Small intestine (tissue), 7 donors: ENCODE measurements at regions not wholly inside any gene's neighbourhood (a gene's known extent, or its start where the extent isn't known, plus 50 kb on each side); places are given as distances from the start of the nearest gene placed in this dataset.

Experiments used
- DNase-seq, 2 donors: peaks; one replicate each; pipeline versions ENCODE4 v3.0.0 to v3.0.0-alpha.2; 2013
- FAIRE-seq: peaks from 2 replicates; lab custom pipeline; 2012; peaks lifted over from hg19 to GRCh38; lab: Jason Lieb, UNC
- H3K27ac ChIP-seq, 3 donors: one replicate each; pipeline ENCODE4 v1.5.1; 2013; ENCODE audit warnings: low read length in 2 of 3, mild to moderate bottlenecking in 2 of 3, control low read depth in 1 of 3, inconsistent platforms in 1 of 3, low read depth in 1 of 3, moderate library complexity in 1 of 3
- H3K27me3 ChIP-seq, 3 donors: one replicate each; pipeline ENCODE4 v1.6.1; 2013; ENCODE audit warnings: low read length in 3 of 3, inconsistent platforms in 1 of 3; ENCODE audit not compliant: control insufficient read depth in 3 of 3, insufficient read depth in 3 of 3
- H3K36me3 ChIP-seq, 3 donors: one replicate each; pipeline ENCODE4 v1.6.1; 2013; ENCODE audit warnings: low read length in 3 of 3, inconsistent platforms in 1 of 3, low read depth in 1 of 3, mild to moderate bottlenecking in 1 of 3, moderate library complexity in 1 of 3; ENCODE audit not compliant: control insufficient read depth in 3 of 3, insufficient read depth in 2 of 3
- H3K4me1 ChIP-seq, 3 donors: one replicate each; pipeline ENCODE4 v1.6.1; 2013; ENCODE audit warnings: low read length in 2 of 3, inconsistent platforms in 1 of 3, low read depth in 1 of 3, mild to moderate bottlenecking in 1 of 3, moderate library complexity in 1 of 3; ENCODE audit not compliant: control insufficient read depth in 3 of 3, insufficient read depth in 2 of 3
- H3K4me3 ChIP-seq, 3 donors: one replicate each; pipeline ENCODE4 v1.5.1; 2013; ENCODE audit warnings: low read length in 3 of 3, control low read depth in 1 of 3, inconsistent platforms in 1 of 3, low read depth in 1 of 3, mild to moderate bottlenecking in 1 of 3, moderate library complexity in 1 of 3
- H3K9me3 ChIP-seq, 2 donors: one replicate each; pipeline ENCODE4 v1.6.1; 2013; ENCODE audit warnings: low read depth in 1 of 2, low read length in 1 of 2; ENCODE audit not compliant: control insufficient read depth in 2 of 2, insufficient read depth in 1 of 2
- WGBS, 3 donors: extraction: QIAGEN DNeasy Blood & Tissue Kit; methylation state at CpG; one replicate each; pipeline ENCODE4 v1.1.7; 2013; 5-methylcytosine and 5-hydroxymethylcytosine counted together
- donor health status: healthy with polysubstance abuse.
- donor health status: control.
- donor health status: control.
- donor health status: Bipolar disorder and iron deficiency.
- donor health status: healthy.

DNA sequence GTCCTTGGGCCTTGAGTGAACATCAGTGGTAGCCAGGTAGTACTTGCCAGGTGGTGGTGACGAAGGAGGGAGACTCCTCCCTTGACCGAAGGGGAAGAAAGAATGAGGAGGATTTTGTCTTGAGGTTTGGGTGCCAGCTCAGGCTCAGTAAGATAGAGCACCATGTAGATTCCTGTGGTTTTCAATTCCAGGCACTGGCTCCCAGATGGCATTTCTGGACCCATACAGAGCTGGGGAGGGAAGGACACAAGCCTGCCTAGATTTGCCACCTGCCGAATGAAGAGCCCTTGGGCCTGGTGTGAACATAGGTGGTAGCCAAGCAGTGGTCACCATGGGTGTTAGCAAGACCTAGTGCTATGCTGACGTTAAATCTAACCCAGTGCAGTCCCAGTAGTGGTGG lies 108.8 kb upstream of the UBE2E3 start:
- no peak for FAIRE-seq
- H3K4me1 ChIP-seq: no peaks in the 10 kb centered on the region
- peaks cover 0 to 2% (median 0%) of the 10 kb centered on the region in 3 donors for H3K27me3 ChIP-seq
- WGBS, 3 donors: 63 to 68% (median 64%) methylated on average over 4 of the region's 4 CpGs
- H3K36me3 ChIP-seq: no peaks in the 10 kb centered on the region
- peaks cover 0 to 2% of the 10 kb centered on the region in 2 donors for H3K9me3 ChIP-seq
- no peak overlapping the region for H3K4me3 ChIP-seq
- no peak for DNase-seq
- no peak overlapping the region for H3K27ac ChIP-seq

DNA sequence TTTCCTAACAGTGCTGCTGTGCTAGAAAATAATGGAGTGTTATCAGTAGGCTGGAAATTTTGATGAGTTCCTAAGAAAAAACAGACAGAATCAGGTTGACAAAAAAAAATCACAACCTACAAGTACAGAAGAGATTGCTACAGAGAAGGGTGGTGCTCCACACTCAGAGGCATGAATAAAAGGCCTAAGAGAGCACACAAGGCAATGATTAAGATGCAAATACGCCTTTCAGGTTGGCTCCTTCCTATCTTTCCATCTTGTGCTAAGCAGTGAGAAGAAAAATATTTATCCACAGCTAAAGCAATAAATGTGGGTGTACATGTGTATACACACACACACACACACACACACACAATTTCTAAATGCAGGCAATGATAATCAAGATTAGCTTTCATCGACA lies 130.6 kb upstream of the UBE2E3 start:
- no peaks in the 10 kb centered on the region for H3K27me3 ChIP-seq
- H3K9me3 ChIP-seq: no peaks in the 10 kb centered on the region
- no peak overlapping the region for H3K4me3 ChIP-seq
- no peaks in the 10 kb centered on the region for H3K36me3 ChIP-seq
- FAIRE-seq (no peak), DNase-seq (no peak)
- no peaks in the 10 kb centered on the region for H3K4me1 ChIP-seq
- no peak overlapping the region for H3K27ac ChIP-seq
- WGBS, 3 donors: 81 to 84% (median 84%) methylated on average over 2 of the region's 2 CpGs

DNA sequence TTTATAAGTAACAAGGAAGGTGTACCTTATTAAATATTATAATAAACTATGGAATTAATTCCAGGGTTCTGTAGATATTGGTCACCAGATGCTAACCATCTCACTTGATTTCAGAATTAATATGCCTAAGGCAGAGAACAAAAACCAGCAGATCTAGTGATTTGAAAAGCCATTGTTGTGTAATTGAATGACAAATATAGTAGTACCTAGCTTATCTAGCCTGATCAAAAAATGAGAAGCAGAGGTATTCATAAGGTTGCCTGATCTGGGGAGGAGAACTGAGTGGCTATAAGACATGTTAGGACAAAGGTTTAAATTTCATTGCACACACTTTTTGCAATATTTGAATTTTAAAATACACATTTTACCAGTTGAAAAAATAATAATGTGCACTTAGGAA lies 132.0 kb upstream of the UBE2E3 start:
- no peak for FAIRE-seq
- no peaks in the 10 kb centered on the region for H3K36me3 ChIP-seq
- H3K4me3 ChIP-seq: no peak overlapping the region
- H3K9me3 ChIP-seq: no peaks in the 10 kb centered on the region
- no peak for DNase-seq
- no peaks in the 10 kb centered on the region for H3K27me3 ChIP-seq
- H3K4me1 ChIP-seq: no peaks in the 10 kb centered on the region
- H3K27ac ChIP-seq: no peak overlapping the region

DNA sequence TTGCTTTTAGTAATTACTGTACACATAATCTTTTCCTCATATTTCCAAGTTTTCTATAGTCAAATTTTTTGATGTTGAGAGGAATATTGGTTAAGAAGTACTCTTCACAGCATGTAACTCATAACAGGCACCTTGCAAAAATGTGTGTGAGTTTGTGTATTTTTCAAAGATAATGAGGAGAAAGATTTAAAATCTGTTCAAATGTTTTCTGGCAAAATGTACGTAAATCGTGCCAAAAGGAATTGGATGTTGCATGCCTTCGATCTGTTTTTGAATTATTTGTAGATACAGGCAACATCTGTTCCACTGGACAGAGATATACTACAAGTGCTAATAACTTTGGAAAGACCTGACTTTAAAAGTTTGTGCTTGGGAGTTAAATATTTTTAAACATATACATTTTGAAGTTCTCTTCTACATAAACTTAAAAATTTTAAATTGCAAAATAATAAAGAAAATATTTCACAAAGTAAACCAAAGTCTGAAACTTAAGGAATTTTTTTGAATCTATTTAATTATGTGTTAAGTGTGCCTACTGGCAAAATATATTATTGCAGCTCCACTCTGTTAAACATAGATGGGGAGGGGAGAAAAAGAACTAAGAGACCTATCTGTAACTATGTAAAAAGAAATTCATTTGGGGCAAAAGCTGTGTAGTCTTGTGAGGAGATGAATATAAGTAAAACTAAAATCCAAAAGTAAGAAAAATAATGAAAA lies 133.5 kb upstream of the UBE2E3 start:
- no peaks in the 10 kb centered on the region for H3K4me1 ChIP-seq
- DNase-seq: no peak
- H3K9me3 ChIP-seq: no peaks in the 10 kb centered on the region
- H3K36me3 ChIP-seq: no peaks in the 10 kb centered on the region
- no peaks in the 10 kb centered on the region for H3K27me3 ChIP-seq
- 62 to 89% (median 84%) methylated on average over 3 of the region's 3 CpGs for WGBS, 3 donors
- H3K27ac ChIP-seq: no peak overlapping the region
- H3K4me3 ChIP-seq: no peak overlapping the region
- FAIRE-seq: no peak

DNA sequence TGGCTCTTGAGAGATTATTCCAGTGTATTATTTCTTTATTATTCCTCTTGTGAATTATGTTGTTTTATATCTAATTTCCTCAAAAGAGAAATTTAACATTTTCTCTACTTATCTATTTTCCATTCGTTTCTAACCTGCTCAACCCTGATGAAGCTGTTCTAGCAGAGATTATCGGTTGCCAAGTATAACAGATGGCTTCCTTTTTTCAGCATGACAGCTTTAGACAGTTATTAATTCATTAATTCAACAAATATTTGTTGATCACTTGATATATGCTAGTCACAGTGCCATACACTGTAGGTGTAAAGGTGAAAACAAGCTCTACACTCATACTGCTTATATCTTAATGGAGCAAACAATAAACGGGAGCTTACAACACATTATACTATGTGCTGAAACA lies 137.9 kb upstream of the UBE2E3 start:
- DNase-seq (no peak), FAIRE-seq (no peak)
- no peaks in the 10 kb centered on the region for H3K36me3 ChIP-seq
- no peak overlapping the region for H3K27ac ChIP-seq
- no peaks in the 10 kb centered on the region for H3K9me3 ChIP-seq
- no peak overlapping the region for H3K4me3 ChIP-seq
- no peaks in the 10 kb centered on the region for H3K27me3 ChIP-seq
- no peaks in the 10 kb centered on the region for H3K4me1 ChIP-seq
- WGBS, 3 donors: 40 to 68% (median 50%) methylated on average over 3 of the region's 3 CpGs

DNA sequence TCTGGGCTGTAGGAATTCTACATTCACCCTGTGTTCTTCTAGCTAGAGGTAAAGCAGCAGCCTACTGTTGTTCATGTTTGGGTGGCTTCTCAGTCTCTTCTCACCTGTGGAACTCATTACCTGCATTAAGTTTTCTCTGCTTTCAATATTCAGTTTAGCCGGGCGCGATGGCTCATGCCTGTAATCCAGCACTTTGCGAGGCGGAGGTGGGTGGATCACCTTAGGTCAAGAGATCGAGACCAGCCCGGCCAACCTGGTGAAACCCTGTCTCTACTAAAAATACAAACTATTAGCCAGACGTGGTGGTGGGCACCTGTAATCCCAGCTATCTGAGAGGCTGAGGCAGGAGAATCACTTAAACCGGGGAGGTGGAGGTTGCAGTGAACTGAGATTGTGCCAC lies 139.8 kb upstream of the UBE2E3 start:
- H3K4me3 ChIP-seq: no peak overlapping the region
- no peak for DNase-seq
- FAIRE-seq: no peak
- H3K4me1 ChIP-seq: no peaks in the 10 kb centered on the region
- H3K36me3 ChIP-seq: no peaks in the 10 kb centered on the region
- no peaks in the 10 kb centered on the region for H3K27me3 ChIP-seq
- no peak overlapping the region for H3K27ac ChIP-seq
- WGBS, 3 donors: 92 to 95% (median 92%) methylated on average over 9 of the region's 9 CpGs
- H3K9me3 ChIP-seq: no peaks in the 10 kb centered on the region

DNA sequence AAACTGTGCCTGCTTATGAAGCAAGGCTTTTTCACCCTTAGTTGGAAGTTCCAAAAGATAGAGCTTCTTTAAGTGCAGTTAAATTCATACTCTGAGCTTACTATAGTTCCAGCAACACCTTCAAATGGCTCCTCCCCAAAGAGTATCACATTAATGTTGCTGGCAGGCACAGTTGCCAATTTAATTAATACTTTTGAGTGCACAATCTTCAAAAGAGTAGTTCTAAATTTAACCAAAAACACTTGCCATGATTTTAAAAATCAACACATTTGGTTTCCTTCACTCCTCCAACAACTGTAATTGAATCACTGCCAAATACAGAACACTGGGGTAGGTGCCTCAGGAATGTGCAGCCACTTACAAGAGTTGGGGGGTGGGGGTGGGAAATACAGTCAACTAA lies 150.6 kb upstream of the UBE2E3 start:
- Histone ChIP-seq H3K9me3 (no peaks in the 10 kb centered on the region), H3K4me3 (no peak overlapping the region), H3K27ac (no peak overlapping the region), H3K36me3 (no peaks in the 10 kb centered on the region), H3K4me1 (no peaks in the 10 kb centered on the region), H3K27me3 (no peaks in the 10 kb centered on the region)
- DNase-seq (no peak), FAIRE-seq (no peak)

DNA sequence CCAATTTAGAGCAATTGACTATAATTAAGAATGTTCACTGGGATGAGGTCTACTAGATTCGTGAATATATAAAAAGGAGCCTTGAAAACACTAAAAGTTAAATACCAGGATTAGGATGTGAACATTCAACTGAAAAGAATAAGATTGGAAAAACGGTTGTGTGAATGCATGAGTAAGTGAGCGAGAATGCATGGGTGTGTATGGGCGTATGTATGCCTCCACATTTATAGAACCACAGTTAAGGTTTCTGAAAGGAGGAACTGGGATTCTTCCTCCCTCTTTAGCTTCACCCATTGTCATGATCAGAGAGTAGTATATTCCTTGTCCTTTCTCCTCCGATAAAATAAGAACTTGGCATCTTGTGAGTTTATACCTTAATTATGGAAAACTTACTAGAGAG lies 151.1 kb upstream of the UBE2E3 start:
- no peaks in the 10 kb centered on the region for H3K36me3 ChIP-seq
- no peaks in the 10 kb centered on the region for H3K27me3 ChIP-seq
- H3K9me3 ChIP-seq: no peaks in the 10 kb centered on the region
- DNase-seq (no peak), FAIRE-seq (no peak)
- 81 to 86% (median 83%) methylated on average over 5 of the region's 5 CpGs for WGBS, 3 donors
- no peaks in the 10 kb centered on the region for H3K4me1 ChIP-seq
- no peak overlapping the region for H3K4me3 ChIP-seq
- H3K27ac ChIP-seq: no peak overlapping the region

DNA sequence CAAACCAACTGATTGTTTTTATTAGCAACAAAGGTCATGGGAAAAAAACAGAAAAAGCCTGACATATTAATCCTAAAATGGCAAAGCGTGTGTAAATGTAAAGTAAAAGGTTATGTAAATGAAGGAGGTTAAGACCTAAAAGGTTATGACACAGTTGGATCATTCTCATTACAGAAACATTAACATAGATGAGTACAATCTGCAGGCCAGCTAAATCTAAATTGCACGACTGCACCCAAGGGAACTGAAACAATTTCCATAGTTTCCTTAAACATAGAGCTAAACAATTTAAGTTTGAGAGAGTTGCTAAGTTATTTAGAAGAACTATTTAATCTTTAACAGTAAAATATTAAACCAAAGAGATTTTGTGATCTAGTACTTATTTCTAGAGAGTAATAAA lies 151.6 kb upstream of the UBE2E3 start:
- Histone ChIP-seq H3K9me3 (no peaks in the 10 kb centered on the region), H3K27me3 (no peaks in the 10 kb centered on the region), H3K4me3 (no peak overlapping the region), H3K4me1 (no peaks in the 10 kb centered on the region), H3K27ac (no peak overlapping the region), H3K36me3 (no peaks in the 10 kb centered on the region)
- DNase-seq (no peak), FAIRE-seq (no peak)
- 80 to 87% (median 81%) methylated on average over 2 of the region's 2 CpGs for WGBS, 3 donors
